ENCODE measurements at regions not wholly inside any gene's neighbourhood (a gene's known extent, or its start where the extent isn't known, plus 50 kb on each side); places are given as distances from the start of the nearest gene placed in this dataset.

GRCh38 chr5:38036765-38037164 is 196.9 kb upstream of the GDNF start:
- FAIRE-seq (no peak), DNase-seq (no peak), ATAC-seq (no peak)
- WGBS, 2 donors = 42 to 74% methylated on average over 4 of the region's 4 CpGs
- H3K36me3 ChIP-seq = no peaks in the 10 kb centered on the region
- H3K4me1 ChIP-seq = no peaks in the 10 kb centered on the region
- no peaks in the 10 kb centered on the region for H3K27me3 ChIP-seq
- intact Hi-C loops (cut with DNase I) = no loop called here
- H3K27ac ChIP-seq = no peak overlapping the region
- H3K9me3 ChIP-seq = no peaks in the 10 kb centered on the region
- TF ChIP-seq, protein P1, sequence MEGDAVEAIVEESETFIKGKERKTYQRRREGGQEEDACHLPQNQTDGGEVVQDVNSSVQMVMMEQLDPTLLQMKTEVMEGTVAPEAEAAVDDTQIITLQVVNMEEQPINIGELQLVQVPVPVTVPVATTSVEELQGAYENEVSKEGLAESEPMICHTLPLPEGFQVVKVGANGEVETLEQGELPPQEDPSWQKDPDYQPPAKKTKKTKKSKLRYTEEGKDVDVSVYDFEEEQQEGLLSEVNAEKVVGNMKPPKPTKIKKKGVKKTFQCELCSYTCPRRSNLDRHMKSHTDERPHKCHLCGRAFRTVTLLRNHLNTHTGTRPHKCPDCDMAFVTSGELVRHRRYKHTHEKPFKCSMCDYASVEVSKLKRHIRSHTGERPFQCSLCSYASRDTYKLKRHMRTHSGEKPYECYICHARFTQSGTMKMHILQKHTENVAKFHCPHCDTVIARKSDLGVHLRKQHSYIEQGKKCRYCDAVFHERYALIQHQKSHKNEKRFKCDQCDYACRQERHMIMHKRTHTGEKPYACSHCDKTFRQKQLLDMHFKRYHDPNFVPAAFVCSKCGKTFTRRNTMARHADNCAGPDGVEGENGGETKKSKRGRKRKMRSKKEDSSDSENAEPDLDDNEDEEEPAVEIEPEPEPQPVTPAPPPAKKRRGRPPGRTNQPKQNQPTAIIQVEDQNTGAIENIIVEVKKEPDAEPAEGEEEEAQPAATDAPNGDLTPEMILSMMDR (IDR thresholded peaks at IDR 0.05) = no peak
- H3K4me3 ChIP-seq = no peak overlapping the region

DNA sequence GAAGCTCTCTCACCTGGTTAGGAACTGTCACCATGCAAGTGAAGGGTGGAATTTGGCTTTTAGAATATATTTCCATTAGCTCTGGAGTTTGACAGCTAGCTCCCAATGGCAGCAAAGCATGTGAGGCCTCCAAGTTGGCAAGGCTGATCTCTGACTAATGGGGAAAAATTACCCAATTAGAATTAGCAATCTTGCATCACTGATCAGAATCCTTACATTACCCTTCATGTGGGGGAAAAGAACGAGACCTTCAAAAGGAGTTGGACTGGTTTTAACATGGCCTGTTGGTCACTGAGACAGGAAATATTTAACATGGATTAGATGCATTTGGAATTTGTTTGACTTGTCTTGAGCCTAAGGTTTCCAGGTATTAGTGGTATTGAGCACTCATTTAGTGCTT is 192.3 kb upstream of the GDNF start:
- Histone ChIP-seq H3K4me1 (no peaks in the 10 kb centered on the region), H3K4me3 (no peak overlapping the region), H3K27ac (no peak overlapping the region), H3K9me3 (no peaks in the 10 kb centered on the region), H3K27me3 (no peaks in the 10 kb centered on the region), H3K36me3 (no peaks in the 10 kb centered on the region)
- intact Hi-C loops (cut with DNase I) = no loop called here
- no peak for FAIRE-seq
- no peak for ATAC-seq
- no peak for DNase-seq
- WGBS, 2 donors = 61 to 71% methylated on average over 1 of the region's 1 CpG
- TF ChIP-seq, protein P1 (IDR thresholded peaks at IDR 0.05) = no peak

DNA sequence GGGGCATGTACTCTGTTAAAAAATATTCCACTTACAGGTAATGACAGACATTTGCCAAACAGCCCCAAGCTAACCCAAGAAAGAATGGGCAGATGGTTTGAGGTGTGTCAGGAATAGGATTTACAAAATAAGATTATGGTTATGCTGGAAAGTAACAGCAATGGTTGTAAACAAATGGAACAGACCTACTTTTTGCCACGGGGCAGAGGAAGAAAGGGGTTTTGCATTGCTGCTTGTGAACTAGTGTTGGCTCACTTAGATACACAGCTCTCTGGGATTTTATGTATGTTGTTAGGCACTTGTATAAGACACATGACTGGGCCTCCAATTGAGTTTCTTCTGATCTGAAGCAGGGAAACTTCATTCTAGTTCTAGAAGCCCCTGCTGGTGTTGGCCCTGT is 191.5 kb upstream of the GDNF start:
- FAIRE-seq (no peak), DNase-seq (no peak), ATAC-seq (no peak)
- WGBS, 2 donors = 51 to 71% methylated on average over 1 of the region's 1 CpG
- TF ChIP-seq, protein P1 (IDR thresholded peaks at IDR 0.05) = no peak
- Histone ChIP-seq H3K27ac (no peak overlapping the region), H3K4me1 (no peaks in the 10 kb centered on the region), H3K4me3 (no peak overlapping the region), H3K9me3 (no peaks in the 10 kb centered on the region), H3K27me3 (no peaks in the 10 kb centered on the region), H3K36me3 (no peaks in the 10 kb centered on the region)
- intact Hi-C loops (cut with DNase I) = no loop called here

DNA sequence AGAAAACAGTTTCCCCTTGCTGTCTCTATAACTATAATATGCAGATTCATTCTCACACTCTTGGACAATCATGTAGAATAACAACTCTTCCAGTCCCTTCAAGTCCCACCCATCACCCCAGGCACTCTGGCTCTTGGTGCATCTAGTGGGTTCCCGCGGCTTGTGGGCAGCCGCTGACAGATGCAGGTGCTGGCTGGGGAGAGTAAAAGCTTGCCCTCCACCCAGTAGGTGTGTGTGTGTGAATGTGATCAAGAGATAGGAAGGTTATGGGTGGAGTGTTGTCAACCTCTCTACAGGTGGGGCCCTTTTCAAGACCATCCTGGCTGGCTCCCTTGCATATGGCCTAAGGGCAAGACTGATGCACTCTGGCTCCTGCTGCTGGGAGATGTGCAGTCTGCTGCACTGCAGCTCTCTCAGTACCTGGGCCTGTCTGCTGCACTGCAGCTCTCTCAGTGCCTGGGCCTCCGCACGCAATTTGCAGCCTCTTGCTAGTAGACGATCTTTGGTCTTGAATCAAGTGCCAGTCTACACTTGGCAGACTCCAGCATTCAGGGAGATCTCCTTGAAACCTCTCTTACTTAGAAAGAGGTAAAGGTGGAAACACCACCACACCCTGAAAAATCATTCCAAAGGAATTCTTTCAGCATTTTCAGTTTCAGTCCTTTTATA is 189.7 kb upstream of the GDNF start:
- Histone ChIP-seq H3K4me3 (no peak overlapping the region), H3K27ac (no peak overlapping the region), H3K36me3 (no peaks in the 10 kb centered on the region), H3K9me3 (no peaks in the 10 kb centered on the region), H3K4me1 (no peaks in the 10 kb centered on the region), H3K27me3 (no peaks in the 10 kb centered on the region)
- ATAC-seq (no peak), DNase-seq (no peak), FAIRE-seq (no peak)
- TF ChIP-seq, protein P1 (IDR thresholded peaks at IDR 0.05) = no peak
- intact Hi-C loops (cut with DNase I) = no loop called here
- WGBS, 2 donors = 97 to 98% methylated on average over 6 of the region's 6 CpGs

GRCh38 chr5:38023799-38024198 is 184.0 kb upstream of the GDNF start:
- no peaks in the 10 kb centered on the region for H3K9me3 ChIP-seq
- FAIRE-seq = no peak
- intact Hi-C loops (cut with DNase I) = no loop called here

More at GRCh38 chr5:38023799-38024198, 184.0 kb upstream of the GDNF start:
- 62 to 70% methylated on average over 4 of the region's 4 CpGs for WGBS, 2 donors
- Histone ChIP-seq H3K27me3 (no peaks in the 10 kb centered on the region), H3K27ac (no peak overlapping the region), H3K4me3 (no peak overlapping the region), H3K36me3 (no peaks in the 10 kb centered on the region), H3K4me1 (no peaks in the 10 kb centered on the region)
- ATAC-seq (no peak), DNase-seq (no peak)
- TF ChIP-seq, protein P1 (IDR thresholded peaks at IDR 0.05) = no peak

Measured in pancreas (tissue), 10 donors.